ENCODE measurements at regions not wholly inside any gene's neighbourhood (a gene's known extent, or its start where the extent isn't known, plus 50 kb on each side); places are given as distances from the start of the nearest gene placed in this dataset.

GRCh38 chr5:124212934-124213333 is 533.5 kb downstream of the ZNF608 start:
- TF ChIP-seq EP300 (IDR thresholded peaks at IDR 0.05) (no peak), CTCF (IDR thresholded peaks at IDR 0.05) (no peak), POLR2A (IDR thresholded peaks at IDR 0.05) (no peak), POLR2AphosphoS5 (IDR thresholded peaks at IDR 0.05) (no peak)
- 86% methylated on average over 9 of the region's 9 CpGs for WGBS
- Histone ChIP-seq H3K27ac (no peak overlapping the region), H3K27me3 (no peaks in the 10 kb centered on the region), H3K4me3 (no peak overlapping the region), H3K9me3 (no peaks in the 10 kb centered on the region), H3K36me3 (no peaks in the 10 kb centered on the region), H3K4me1 (no peaks in the 10 kb centered on the region)
- no peak for DNase-seq (ENCODE audit: low spot score in 2 of 2)

- TF ChIP-seq POLR2AphosphoS5 (IDR thresholded peaks at IDR 0.05) (no peak), CTCF (IDR thresholded peaks at IDR 0.05) (no peak), POLR2A (IDR thresholded peaks at IDR 0.05) (no peak), EP300 (IDR thresholded peaks at IDR 0.05) (no peak)
- no peaks in the 10 kb centered on the region for H3K4me1 ChIP-seq
Observed at GRCh38 chr5:124210111-124210910, 536.1 kb downstream of the ZNF608 start.

GRCh38 chr5:124207118-124207517 is 539.3 kb downstream of the ZNF608 start:
- no peak overlapping the region for H3K27ac ChIP-seq
- no peak for DNase-seq (ENCODE audit: low spot score in 2 of 2)
- H3K4me1 ChIP-seq: no peaks in the 10 kb centered on the region
- peaks cover 5% of the 10 kb centered on the region for H3K9me3 ChIP-seq
- H3K36me3 ChIP-seq: no peaks in the 10 kb centered on the region
- no peak overlapping the region for H3K4me3 ChIP-seq
- WGBS: 91% methylated on average over 3 of the region's 3 CpGs
- no peaks in the 10 kb centered on the region for H3K27me3 ChIP-seq
- no peak for TF ChIP-seq POLR2AphosphoS5 (IDR thresholded peaks at IDR 0.05)
- TF ChIP-seq EP300 (IDR thresholded peaks at IDR 0.05): no peak
- no peak for TF ChIP-seq CTCF (IDR thresholded peaks at IDR 0.05)
- no peak for TF ChIP-seq POLR2A (IDR thresholded peaks at IDR 0.05)

More at GRCh38 chr5:124210111-124210910, 536.1 kb downstream of the ZNF608 start:
- Histone ChIP-seq H3K27ac (no peak overlapping the region), H3K4me3 (no peak overlapping the region), H3K27me3 (no peaks in the 10 kb centered on the region), H3K36me3 (no peaks in the 10 kb centered on the region), H3K9me3 (no peaks in the 10 kb centered on the region)
- DNase-seq (ENCODE audit: low spot score in 2 of 2): no peak
- 83% methylated on average over 2 of the region's 2 CpGs for WGBS

- Histone ChIP-seq H3K36me3 (no peaks in the 10 kb centered on the region), H3K9me3 (peaks cover 5% of the 10 kb centered on the region), H3K27ac (no peak overlapping the region), H3K4me3 (no peak overlapping the region), H3K27me3 (no peaks in the 10 kb centered on the region), H3K4me1 (no peaks in the 10 kb centered on the region)
- TF ChIP-seq EP300 (IDR thresholded peaks at IDR 0.05) (no peak), POLR2AphosphoS5 (IDR thresholded peaks at IDR 0.05) (no peak), CTCF (IDR thresholded peaks at IDR 0.05) (no peak), POLR2A (IDR thresholded peaks at IDR 0.05) (no peak)
- 70% methylated on average over 2 of the region's 2 CpGs for WGBS
- DNase-seq (ENCODE audit: low spot score in 2 of 2): no peak
Observed at GRCh38 chr5:124206540-124206939, 539.9 kb downstream of the ZNF608 start.

GRCh38 chr5:124203303-124203702 is 543.1 kb downstream of the ZNF608 start:
- H3K27me3 ChIP-seq: no peaks in the 10 kb centered on the region
- WGBS: 90% methylated on average over 4 of the region's 4 CpGs
- no peak for DNase-seq (ENCODE audit: low spot score in 2 of 2)
- TF ChIP-seq EP300 (IDR thresholded peaks at IDR 0.05) (no peak), POLR2AphosphoS5 (IDR thresholded peaks at IDR 0.05) (no peak)
- no peak overlapping the region for H3K27ac ChIP-seq
- peaks cover 5% of the 10 kb centered on the region for H3K9me3 ChIP-seq
- H3K4me1 ChIP-seq: no peaks in the 10 kb centered on the region
- no peaks in the 10 kb centered on the region for H3K36me3 ChIP-seq
- H3K4me3 ChIP-seq: no peak overlapping the region
